ENCODE measurements at regions not wholly inside any gene's neighbourhood (a gene's known extent, or its start where the extent isn't known, plus 50 kb on each side); places are given as distances from the start of the nearest gene placed in this dataset.

DNA sequence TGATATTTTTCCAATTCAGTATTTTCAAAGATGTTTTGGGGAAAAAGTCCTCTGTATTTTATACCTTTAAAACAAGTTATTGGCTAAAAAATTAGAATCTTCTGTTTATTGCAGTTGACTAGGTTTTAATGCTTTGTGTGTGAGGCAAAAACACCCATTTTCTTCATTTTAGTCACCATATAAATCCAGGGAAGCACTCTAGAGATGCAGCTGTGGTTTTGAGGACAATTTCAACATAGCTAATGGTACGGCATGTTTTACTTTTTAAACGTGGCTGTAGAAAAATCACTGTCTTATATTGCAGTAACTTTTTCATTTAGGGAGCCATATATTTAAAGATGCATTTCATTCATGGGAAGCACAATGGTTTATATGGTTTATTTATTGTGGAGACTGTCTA lies 129.1 kb upstream of the PITX2 start:
- Histone ChIP-seq H3K9me3 (replicated peaks; ENCODE audit: control insufficient read depth, insufficient read depth, low read length) (no peaks in the 10 kb centered on the region), H3K36me3 (ENCODE audit: control insufficient read depth in 2 of 2, extremely low read depth in 1 of 2, insufficient read depth in 2 of 2, low read length in 2 of 2) (no peaks in the 10 kb centered on the region), H3K4me2 (ENCODE audit: insufficient read depth, low read length) (no peak overlapping the region), H3K9ac (replicated peaks; ENCODE audit: extremely low read depth, insufficient read depth, low read length) (no peak overlapping the region), H3K27me3 (ENCODE audit: control insufficient read depth in 2 of 2, insufficient read depth in 2 of 2, low read length in 2 of 2) (no peaks in the 10 kb centered on the region), H3K4me1 (ENCODE audit: control insufficient read depth, extremely low read depth, insufficient read depth, low read length) (no peaks in the 10 kb centered on the region), H3K4me3 (replicated peaks in 1 of 3; ENCODE audit: insufficient read depth in 1 of 3, low read depth in 1 of 3, low read length in 3 of 3) (no peak overlapping the region), H2AFZ (ENCODE audit: low read depth, low read length) (no peak overlapping the region), H4K20me1 (replicated peaks; ENCODE audit: control insufficient read depth, extremely low read depth, insufficient read depth, low read length) (no peaks in the 10 kb centered on the region), H3K79me2 (ENCODE audit: control insufficient read depth, insufficient read depth, low read length) (no peaks in the 10 kb centered on the region), H3K27ac (ENCODE audit: insufficient read depth, low read depth, low read length) (no peak overlapping the region), H3K9me1 (replicated peaks; ENCODE audit: control insufficient read depth, extremely low read depth, insufficient read depth, low read length) (no peaks in the 10 kb centered on the region)
- no TSS peak for BruUV-seq (replicated peaks)
- POLR2A ChIA-PET: no interaction called here
- CTCF ChIA-PET: interaction anchor here (0.7 to 1.3 kb wide), 2 partner anchors 41 to 1622 kb away, joined by 3 read pairs; no protein-coding TSS in a partner anchor
- dilution Hi-C loops (cut with MboI; ENCODE audit: extremely low pct_ligation_motif_present, low sequenced_read_pairs): no loop called here
- intact Hi-C loops (cut with micrococcal nuclease): no loop called here
- DNase-seq (ENCODE audit: low read depth, low spot score) (no peak), FAIRE-seq (no peak)
- TF ChIP-seq EZH2 (IDR thresholded peaks at IDR 0.05; ENCODE audit: borderline replicate concordance, low read depth, low read length, severe bottlenecking): no peak
- no peak for TF ChIP-seq POLR2A (IDR thresholded peaks at IDR 0.05; ENCODE audit: low read depth, low read length)
- no peak for TF ChIP-seq MYC (IDR thresholded peaks at IDR 0.05; ENCODE audit: low read depth, low read length)
- TF ChIP-seq, protein P1, sequence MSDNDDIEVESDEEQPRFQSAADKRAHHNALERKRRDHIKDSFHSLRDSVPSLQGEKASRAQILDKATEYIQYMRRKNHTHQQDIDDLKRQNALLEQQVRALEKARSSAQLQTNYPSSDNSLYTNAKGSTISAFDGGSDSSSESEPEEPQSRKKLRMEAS (IDR thresholded peaks at IDR 0.05; ENCODE audit: insufficient read depth, insufficient read length): no peak
- no peak for TF ChIP-seq GATA2 (IDR thresholded peaks at IDR 0.05; ENCODE audit: insufficient read depth, insufficient read length, low read depth, low read length)
- TF ChIP-seq FOS (IDR thresholded peaks at IDR 0.05; ENCODE audit: borderline replicate concordance, insufficient read depth, low read length): no peak
- TF ChIP-seq POLR2AphosphoS5 (IDR thresholded peaks at IDR 0.05; ENCODE audit: insufficient read depth, low read depth, low read length): no peak
- TF ChIP-seq, protein P2, sequence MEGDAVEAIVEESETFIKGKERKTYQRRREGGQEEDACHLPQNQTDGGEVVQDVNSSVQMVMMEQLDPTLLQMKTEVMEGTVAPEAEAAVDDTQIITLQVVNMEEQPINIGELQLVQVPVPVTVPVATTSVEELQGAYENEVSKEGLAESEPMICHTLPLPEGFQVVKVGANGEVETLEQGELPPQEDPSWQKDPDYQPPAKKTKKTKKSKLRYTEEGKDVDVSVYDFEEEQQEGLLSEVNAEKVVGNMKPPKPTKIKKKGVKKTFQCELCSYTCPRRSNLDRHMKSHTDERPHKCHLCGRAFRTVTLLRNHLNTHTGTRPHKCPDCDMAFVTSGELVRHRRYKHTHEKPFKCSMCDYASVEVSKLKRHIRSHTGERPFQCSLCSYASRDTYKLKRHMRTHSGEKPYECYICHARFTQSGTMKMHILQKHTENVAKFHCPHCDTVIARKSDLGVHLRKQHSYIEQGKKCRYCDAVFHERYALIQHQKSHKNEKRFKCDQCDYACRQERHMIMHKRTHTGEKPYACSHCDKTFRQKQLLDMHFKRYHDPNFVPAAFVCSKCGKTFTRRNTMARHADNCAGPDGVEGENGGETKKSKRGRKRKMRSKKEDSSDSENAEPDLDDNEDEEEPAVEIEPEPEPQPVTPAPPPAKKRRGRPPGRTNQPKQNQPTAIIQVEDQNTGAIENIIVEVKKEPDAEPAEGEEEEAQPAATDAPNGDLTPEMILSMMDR (IDR thresholded peaks at IDR 0.05; ENCODE audit: extremely low read depth in 1 of 2, insufficient read depth in 1 of 2, low read depth in 1 of 2, low read length in 2 of 2): no peak
- no peak for TF ChIP-seq JUN (IDR thresholded peaks at IDR 0.05; ENCODE audit: borderline replicate concordance, insufficient read depth, insufficient read length, low read depth)

Measured in endothelial cell of umbilical vein (primary cell).